ENCODE measurements at regions not wholly inside any gene's neighbourhood (a gene's known extent, or its start where the extent isn't known, plus 50 kb on each side); places are given as distances from the start of the nearest gene placed in this dataset.

DNA sequence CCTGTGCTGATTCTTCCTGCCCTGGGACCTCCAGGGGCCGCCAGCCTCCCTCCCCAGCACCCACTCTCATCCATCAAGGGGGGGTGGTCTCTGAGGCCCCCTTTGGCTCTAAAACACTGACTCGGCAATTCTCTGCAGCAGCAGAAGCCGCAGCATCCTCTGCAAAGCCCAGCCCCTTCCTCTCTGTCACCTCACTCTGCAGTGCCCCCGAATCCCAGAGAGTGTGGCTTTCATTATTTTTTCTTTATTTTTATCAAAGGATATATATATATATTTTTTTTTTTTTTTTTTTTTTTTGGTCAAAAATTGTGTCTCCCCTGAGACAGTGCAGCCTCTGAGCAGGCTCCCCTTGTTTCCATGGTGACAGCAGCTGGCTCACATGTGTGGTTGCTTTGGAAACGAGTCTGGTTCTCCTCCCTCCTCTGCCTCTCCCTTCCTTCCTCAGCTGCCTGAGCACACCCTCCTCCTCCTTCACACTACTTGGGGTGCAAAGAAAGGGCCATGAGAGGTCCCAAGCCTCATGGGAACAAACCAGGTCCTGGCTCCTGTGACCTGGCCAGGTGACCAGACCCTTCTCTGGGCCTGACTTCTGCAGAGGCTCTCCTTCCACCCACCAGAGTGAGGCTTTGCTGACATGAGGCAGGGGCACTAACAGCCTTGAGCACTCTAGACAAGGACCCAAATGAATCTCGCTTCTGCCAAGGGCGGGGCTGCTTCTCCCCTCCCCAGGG, 100.5 kb downstream of the LRRC74A start:
- peak; percentile 63 to 64 for DNase-seq (ENCODE audit: low read depth in 2 of 2)

DNA sequence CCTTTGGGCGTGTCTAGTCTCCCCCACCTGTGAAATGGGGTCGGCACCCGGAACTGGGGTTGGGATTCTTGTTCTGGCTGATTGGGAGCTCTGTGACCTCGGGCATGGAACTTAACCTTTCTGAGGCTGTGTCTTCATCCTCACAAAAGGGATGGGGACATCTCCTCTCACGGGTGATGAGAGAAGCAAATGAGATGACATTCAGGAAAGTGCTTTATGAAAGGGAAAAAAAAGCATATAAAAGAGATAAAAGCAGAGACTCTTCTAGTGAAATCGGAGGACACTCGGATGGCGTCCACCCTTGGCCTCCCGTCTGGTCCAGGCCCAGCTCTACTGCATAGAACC, 98.9 kb downstream of the LRRC74A start:
- DNase-seq (ENCODE audit: low read depth in 2 of 2): no peak

GRCh38 chr14:76924371-76925096, 98.3 kb downstream of the LRRC74A start:
- DNase-seq (ENCODE audit: low read depth in 2 of 2): no peak

DNA sequence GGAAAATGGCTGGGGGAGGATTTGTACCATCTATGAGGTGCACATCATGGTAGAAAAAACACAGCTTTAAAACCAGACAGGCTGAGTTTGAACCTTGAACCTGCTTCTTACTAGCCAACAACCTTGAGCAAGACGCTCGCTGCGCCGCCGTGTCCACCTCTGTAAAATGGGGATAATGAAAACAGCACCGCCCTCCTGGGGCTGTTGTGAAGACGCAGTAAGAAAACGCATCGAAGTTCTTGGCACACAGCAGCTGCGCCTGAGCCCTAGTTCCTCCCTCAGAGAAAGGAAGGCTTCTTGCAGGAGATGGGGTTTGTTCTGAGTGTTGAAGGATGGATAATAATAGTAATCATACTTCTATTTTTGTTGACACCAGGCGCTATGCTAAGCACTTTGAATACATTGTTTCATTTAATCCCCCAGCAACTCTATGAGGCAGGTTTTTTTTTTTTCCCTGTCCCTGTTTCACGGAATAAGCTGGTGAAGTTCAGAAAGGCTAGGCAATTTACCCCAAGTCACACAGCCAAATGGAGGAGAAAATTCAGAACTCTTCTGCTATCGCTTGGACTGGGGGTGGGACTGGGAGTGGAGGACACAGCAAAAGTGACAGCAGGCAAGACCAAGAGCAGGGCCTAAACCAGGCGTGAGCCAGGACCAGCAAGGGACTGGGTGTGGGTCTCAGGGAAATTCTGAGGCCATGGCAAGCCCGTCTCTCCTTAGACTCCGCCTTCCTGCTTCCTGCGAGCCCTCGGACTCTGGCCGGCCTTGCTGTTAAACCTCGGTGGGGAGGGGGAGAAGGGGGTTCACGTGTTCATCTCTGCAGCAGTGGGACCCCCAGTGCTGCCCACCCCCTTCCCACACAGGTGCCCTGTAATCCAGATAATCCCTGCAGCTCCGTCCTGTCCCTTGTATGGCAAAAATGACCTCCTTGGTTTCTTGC, 97.5 kb downstream of the LRRC74A start:
- no peak for DNase-seq (ENCODE audit: low read depth in 2 of 2)

- DNase-seq (ENCODE audit: low read depth in 2 of 2): peak; percentile 70 to 79
Measured at GRCh38 chr14:76922584-76922983, 96.4 kb downstream of the LRRC74A start.

DNA sequence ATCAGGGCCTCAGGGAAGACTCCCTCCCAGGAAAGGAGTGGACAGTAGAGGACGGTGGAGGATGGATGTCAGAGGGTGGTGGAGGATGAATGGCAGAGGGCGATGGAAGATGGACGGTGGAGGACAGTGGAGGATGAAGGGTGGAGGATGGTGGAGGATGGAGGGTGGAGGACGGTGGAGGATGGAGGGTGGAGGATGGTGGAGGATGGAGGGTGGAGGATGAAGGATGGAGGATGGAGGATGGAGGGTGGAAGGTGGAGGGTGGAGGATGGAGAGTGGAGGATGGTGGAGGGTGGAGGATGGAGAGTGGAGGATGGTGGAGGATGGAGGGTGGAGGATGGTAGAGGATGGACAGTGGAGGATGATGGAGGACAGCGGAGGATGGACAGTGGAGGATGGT, 95.9 kb downstream of the LRRC74A start:
- no peak for DNase-seq (ENCODE audit: low read depth in 2 of 2)

- no peak for DNase-seq (ENCODE audit: low read depth in 2 of 2)
Measured at GRCh38 chr14:76921088-76921399, 94.8 kb downstream of the LRRC74A start.

DNA sequence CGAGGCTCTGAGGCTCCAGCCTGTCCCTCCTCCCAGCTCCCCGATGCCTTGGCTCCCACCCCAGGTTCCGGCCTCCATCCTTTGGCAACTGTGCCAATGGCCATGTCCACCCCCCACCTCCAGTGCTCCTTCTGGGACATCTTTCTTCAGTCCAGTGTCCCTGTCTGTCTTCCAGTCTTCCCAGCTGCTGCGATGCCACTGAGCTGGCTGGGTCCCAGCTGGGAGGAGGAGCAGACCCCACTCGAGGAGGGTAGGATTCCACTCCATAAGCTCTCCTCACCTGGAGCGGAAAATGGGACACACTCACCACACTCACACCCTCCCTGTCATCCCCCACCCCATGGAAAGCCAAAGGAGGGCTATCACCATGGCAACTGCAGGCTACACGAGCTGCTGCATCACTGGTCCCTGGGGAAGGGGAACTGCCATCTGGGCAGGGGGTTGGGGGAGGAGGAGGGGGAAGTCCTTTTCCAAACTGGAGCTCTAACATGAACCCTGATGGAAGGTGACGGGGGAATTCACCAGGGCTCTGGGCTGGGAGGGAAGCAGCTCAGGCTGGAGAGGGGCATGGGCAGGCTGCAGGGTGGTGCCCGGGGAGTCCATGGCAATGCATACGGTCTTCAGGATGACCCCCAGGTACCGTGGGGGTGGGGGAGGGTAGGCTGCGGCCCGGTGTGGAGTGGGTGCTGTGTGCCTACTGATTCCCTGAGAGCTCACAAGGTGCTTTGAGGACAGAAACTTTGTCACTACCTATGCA, 94.3 kb downstream of the LRRC74A start:
- peak in 1 of 2 experiments; percentile 36 for DNase-seq (ENCODE audit: low read depth in 2 of 2)

DNA sequence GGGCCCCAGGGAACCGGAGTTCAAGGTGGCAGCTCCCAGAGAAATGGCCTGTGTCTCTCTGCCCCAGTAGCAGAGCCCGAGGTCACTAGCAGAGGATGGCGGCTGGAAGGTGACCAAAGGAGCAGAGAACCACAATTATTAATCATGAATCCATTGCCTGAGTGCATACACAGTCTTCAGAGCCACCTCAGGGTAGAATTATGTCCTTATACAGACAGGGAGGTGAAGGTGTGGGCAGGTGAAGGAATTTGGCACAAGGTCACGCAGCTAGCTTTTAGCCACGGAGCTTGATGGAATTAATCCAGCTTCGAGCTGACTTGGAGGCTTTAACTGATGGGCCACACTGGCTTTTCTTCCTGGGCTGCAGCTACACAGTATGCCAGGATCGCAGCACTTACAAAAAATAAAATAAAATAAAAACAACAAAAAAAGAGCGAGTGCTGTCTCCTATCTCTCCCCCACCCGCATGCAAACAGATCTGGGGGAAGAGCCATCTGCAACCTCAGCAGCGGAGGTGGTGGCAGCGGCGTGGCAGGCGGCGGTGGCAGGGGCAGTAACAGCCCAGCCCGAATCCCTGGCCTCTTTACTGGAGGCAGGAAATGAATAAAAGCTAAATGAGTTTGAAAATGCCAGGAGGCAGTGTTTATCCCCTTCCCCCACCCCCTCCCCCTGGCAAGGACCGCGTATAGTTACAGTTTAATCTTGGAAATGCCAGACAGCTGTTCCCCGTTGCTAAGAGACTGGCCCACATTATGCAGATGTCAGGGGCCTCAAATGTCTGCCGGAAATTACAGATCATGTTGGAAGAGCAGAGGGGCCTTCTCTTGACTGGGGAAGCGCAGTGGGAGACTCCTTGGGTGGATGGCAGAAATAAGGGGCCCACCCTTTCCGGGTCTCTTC, 93.5 kb downstream of the LRRC74A start:
- peak; percentile 86 for DNase-seq (ENCODE audit: low read depth in 2 of 2)
